OCI-LY7 (cell line): ENCODE measurements at regions not wholly inside any gene's neighbourhood (a gene's known extent, or its start where the extent isn't known, plus 50 kb on each side); places are given as distances from the start of the nearest gene placed in this dataset.

Experiments
- BruUV-seq: library from RNA; stranded (reverse); fragments of 400-500 nt; replicated peaks from 2 replicates; lab custom pipeline; 2021; lab: Mats Ljungman, UMichigan
- CTCF ChIA-PET: fragments of 300-600 bp; sonication (Branson Sonifier 250); formaldehyde crosslinking; loops from one replicate; lab custom pipeline; 2022; ENCODE audit warnings: antibody characterized with exemption; ENCODE audit not compliant: unreplicated experiment; lab: Charles Lee
- POLR2A ChIA-PET: fragments of 300-600 bp; sonication (Branson Sonifier 250); formaldehyde crosslinking; loops from one replicate; lab custom pipeline; 2022; ENCODE audit warnings: antibody characterized with exemption; lab: Charles Lee
- DNase-seq: peaks from one replicate; pipeline ENCODE4 v3.0.0-alpha.2; 2015; ENCODE audit warnings: low spot score
- H2AFZ ChIP-seq: fragments of 200-600 bp; sonication (generic), shearing (Covaris generic); 2 replicates; pipeline ENCODE4 v1.6.1; 2014; ENCODE audit warnings: mild to moderate bottlenecking, antibody characterized with exemption, low read length, moderate library complexity
- H3K27ac ChIP-seq: fragments of 200-600 bp; sonication (generic); 2 replicates; pipeline ENCODE4 v1.5.1; 2014; ENCODE audit warnings: mixed run types, low read depth, mild to moderate bottlenecking, moderate library complexity, low read length, inconsistent platforms; ENCODE audit not compliant: poor library complexity, severe bottlenecking
- H3K36me3 ChIP-seq: fragments of 200-600 bp; sonication (generic); 2 replicates; pipeline ENCODE4 v1.6.1; 2014; ENCODE audit warnings: mild to moderate bottlenecking, antibody characterized with exemption, low read length, moderate library complexity, mixed read lengths; ENCODE audit not compliant: insufficient read depth
- H3K4me1 ChIP-seq: fragments of 200-600 bp; sonication (generic); 2 replicates; pipeline ENCODE4 v1.5.1; 2014; ENCODE audit warnings: mild to moderate bottlenecking, low read length; ENCODE audit not compliant: insufficient read depth, poor library complexity, severe bottlenecking
- H3K4me2 ChIP-seq: fragments of 200-600 bp; sonication (generic); 2 replicates; pipeline ENCODE4 v1.6.1; 2014; ENCODE audit warnings: mild to moderate bottlenecking, low read length
- H3K4me3 ChIP-seq: fragments of 200-600 bp; sonication (generic); 2 replicates; pipeline ENCODE4 v1.5.1; 2014; ENCODE audit warnings: mild to moderate bottlenecking, low read depth, low read length; ENCODE audit not compliant: poor library complexity, severe bottlenecking
- H3K79me2 ChIP-seq: fragments of 200-600 bp; sonication (generic); 2 replicates; pipeline ENCODE4 v1.6.1; 2016; ENCODE audit warnings: low read depth, mild to moderate bottlenecking, low read length, moderate library complexity, mixed read lengths; ENCODE audit not compliant: insufficient read depth
- H3K9me2 ChIP-seq: fragments of 200-600 bp; sonication (generic); 2 replicates; pipeline ENCODE4 v1.6.1; 2016; ENCODE audit warnings: mild to moderate bottlenecking, low read length, mixed read lengths; ENCODE audit not compliant: insufficient read depth
- H3K9me3 ChIP-seq: fragments of 200-600 bp; sonication (generic); 2 replicates; pipeline ENCODE4 v1.6.1; 2014; ENCODE audit warnings: mild to moderate bottlenecking, mixed run types, low read length, mixed read lengths
- H4K20me1 ChIP-seq: fragments of 200-600 bp; sonication (generic); 2 replicates; pipeline ENCODE4 v1.6.1; 2014; ENCODE audit warnings: mild to moderate bottlenecking, antibody characterized with exemption, low read length, moderate library complexity, mixed read lengths; ENCODE audit not compliant: insufficient read depth
- EZH2phosphoT487 ChIP-seq: fragments of 200-600 bp; sonication (generic); IDR thresholded peaks from 2 replicates; pipeline ENCODE4 v1.6.1; 2018; ENCODE audit warnings: low read depth, borderline replicate concordance, mild to moderate bottlenecking, mixed run types, antibody characterized with exemption, low read length, moderate library complexity, mixed read lengths
- intact Hi-C: fragments of 100-400 bp; cut with micrococcal nuclease; formaldehyde crosslinking; loops from one replicate; pipeline ENCODE4 v1.10.0; 2022; ENCODE audit not compliant: unreplicated experiment
- TF ChIP-seq, protein P1 (sequence below): fragments of 200-600 bp; sonication (generic); conservative IDR thresholded peaks from 2 replicates; pipeline ENCODE4 v1.5.1; 2014; ENCODE audit warnings: mild to moderate bottlenecking, antibody characterized with exemption, low read length, moderate library complexity, mixed read lengths

GRCh38 chr9:30125881-30126280, 2258.6 kb upstream of the ACO1 start:
- H3K9me2 ChIP-seq: no peaks in the 10 kb centered on the region
- CTCF ChIA-PET: no interaction called here
- no peak overlapping the region for H3K27ac ChIP-seq
- intact Hi-C loops: no loop called here
- no peaks in the 10 kb centered on the region for H3K4me1 ChIP-seq
- DNase-seq: no peak
- H3K36me3 ChIP-seq: no peaks in the 10 kb centered on the region
- no peak overlapping the region for H2AFZ ChIP-seq
- no peaks in the 10 kb centered on the region for H3K79me2 ChIP-seq
- H3K4me3 ChIP-seq: no peak overlapping the region
- H3K4me2 ChIP-seq: no peak overlapping the region
- POLR2A ChIA-PET: interaction anchor here (0.7 kb wide), 1 partner anchor 13 kb away, joined by 3 read pairs; no protein-coding TSS in a partner anchor
- no peak for TF ChIP-seq EZH2phosphoT487
- TF ChIP-seq, protein P1, sequence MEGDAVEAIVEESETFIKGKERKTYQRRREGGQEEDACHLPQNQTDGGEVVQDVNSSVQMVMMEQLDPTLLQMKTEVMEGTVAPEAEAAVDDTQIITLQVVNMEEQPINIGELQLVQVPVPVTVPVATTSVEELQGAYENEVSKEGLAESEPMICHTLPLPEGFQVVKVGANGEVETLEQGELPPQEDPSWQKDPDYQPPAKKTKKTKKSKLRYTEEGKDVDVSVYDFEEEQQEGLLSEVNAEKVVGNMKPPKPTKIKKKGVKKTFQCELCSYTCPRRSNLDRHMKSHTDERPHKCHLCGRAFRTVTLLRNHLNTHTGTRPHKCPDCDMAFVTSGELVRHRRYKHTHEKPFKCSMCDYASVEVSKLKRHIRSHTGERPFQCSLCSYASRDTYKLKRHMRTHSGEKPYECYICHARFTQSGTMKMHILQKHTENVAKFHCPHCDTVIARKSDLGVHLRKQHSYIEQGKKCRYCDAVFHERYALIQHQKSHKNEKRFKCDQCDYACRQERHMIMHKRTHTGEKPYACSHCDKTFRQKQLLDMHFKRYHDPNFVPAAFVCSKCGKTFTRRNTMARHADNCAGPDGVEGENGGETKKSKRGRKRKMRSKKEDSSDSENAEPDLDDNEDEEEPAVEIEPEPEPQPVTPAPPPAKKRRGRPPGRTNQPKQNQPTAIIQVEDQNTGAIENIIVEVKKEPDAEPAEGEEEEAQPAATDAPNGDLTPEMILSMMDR: no peak
- no TSS peak for BruUV-seq
- no peaks in the 10 kb centered on the region for H4K20me1 ChIP-seq
- no peaks in the 10 kb centered on the region for H3K9me3 ChIP-seq

DNA sequence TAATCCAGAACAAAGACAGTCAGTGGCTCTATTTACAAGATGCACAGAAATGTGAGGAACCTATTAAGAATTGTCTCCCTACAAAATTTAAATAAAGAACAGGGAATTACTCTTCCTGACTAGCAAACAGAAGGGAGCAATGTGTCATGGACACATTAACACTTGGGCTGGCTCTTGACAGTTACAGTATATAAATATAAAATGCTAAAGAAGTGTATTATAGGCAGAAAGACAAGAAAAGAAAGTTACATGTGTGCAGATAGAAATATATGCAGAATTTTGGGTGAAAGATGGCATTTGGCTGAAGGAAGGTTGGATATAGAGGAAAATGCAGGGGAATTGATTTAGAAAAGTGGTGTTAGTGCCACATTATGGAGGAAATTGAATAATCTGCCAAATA, 2257.1 kb upstream of the ACO1 start:
- H3K79me2 ChIP-seq: no peaks in the 10 kb centered on the region
- H3K36me3 ChIP-seq: no peaks in the 10 kb centered on the region
- no peaks in the 10 kb centered on the region for H3K4me1 ChIP-seq
- ChIA-PET CTCF (no interaction called here), POLR2A (interaction anchor here (1.3 kb wide), 1 partner anchor 9 kb away, joined by 4 read pairs; no protein-coding TSS in a partner anchor)
- no peak overlapping the region for H3K4me3 ChIP-seq
- H4K20me1 ChIP-seq: no peaks in the 10 kb centered on the region
- BruUV-seq: no TSS peak
- intact Hi-C loops: no loop called here
- H3K4me2 ChIP-seq: no peak overlapping the region
- H3K9me2 ChIP-seq: no peaks in the 10 kb centered on the region
- TF ChIP-seq, protein P1: no peak
- no peak for TF ChIP-seq EZH2phosphoT487
- DNase-seq: no peak
- no peak overlapping the region for H3K27ac ChIP-seq
- H2AFZ ChIP-seq: no peak overlapping the region
- H3K9me3 ChIP-seq: no peaks in the 10 kb centered on the region

GRCh38 chr9:30140407-30140806, 2244.0 kb upstream of the ACO1 start:
- no peak for TF ChIP-seq EZH2phosphoT487
- TF ChIP-seq, protein P1: no peak
- no TSS peak for BruUV-seq

More at GRCh38 chr9:30140407-30140806, 2244.0 kb upstream of the ACO1 start:
- H3K27ac ChIP-seq: no peak overlapping the region
- DNase-seq: no peak
- no peaks in the 10 kb centered on the region for H3K9me2 ChIP-seq
- no peaks in the 10 kb centered on the region for H3K79me2 ChIP-seq
- no peak overlapping the region for H2AFZ ChIP-seq
- intact Hi-C loops: no loop called here
- H3K4me1 ChIP-seq: no peaks in the 10 kb centered on the region
- POLR2A ChIA-PET: interaction anchor here (0.6 to 1.1 kb wide), 2 partner anchors 27 to 107 kb away, joined by 4 read pairs; no protein-coding TSS in a partner anchor
- H3K36me3 ChIP-seq: no peaks in the 10 kb centered on the region
- H4K20me1 ChIP-seq: no peaks in the 10 kb centered on the region
- no peak overlapping the region for H3K4me2 ChIP-seq
- H3K9me3 ChIP-seq: no peaks in the 10 kb centered on the region
- CTCF ChIA-PET: no interaction called here
- H3K4me3 ChIP-seq: no peak overlapping the region
